Right atrium auricular region (tissue), 2 donors: ENCODE measurements at regions not wholly inside any gene's neighbourhood (a gene's known extent, or its start where the extent isn't known, plus 50 kb on each side); places are given as distances from the start of the nearest gene placed in this dataset.

Experiments
- DNase-seq: peaks from one replicate; pipeline ENCODE4 v3.0.0-alpha.2; 2019; ENCODE audit warnings: low spot score
- H3K27ac ChIP-seq, 2 donors: fragments of 200-600 bp; sonication (generic); 1 replicate in 1 of 2; 2 replicates in 1 of 2; pipeline ENCODE4 v1.5.1; 2016 to 2019
- H3K27me3 ChIP-seq, 2 donors: fragments of 200-600 bp; sonication (generic); one replicate each; pipeline versions ENCODE4 v1.5.1 to v1.6.0; 2017 to 2019
- H3K36me3 ChIP-seq: fragments of 200-600 bp; sonication (generic); one replicate; pipeline ENCODE4 v1.5.1; 2016
- H3K4me1 ChIP-seq, 2 donors: fragments of 200-600 bp; sonication (generic); one replicate each; pipeline versions ENCODE4 v1.5.1 to v1.6.0; 2017 to 2019
- H3K4me3 ChIP-seq, 2 donors: fragments of 200-600 bp; sonication (generic); 1 replicate in 1 of 2; 2 replicates in 1 of 2; pipeline ENCODE4 v1.5.1; 2017 to 2019; ENCODE audit warnings: mild to moderate bottlenecking in 1 of 2, moderate library complexity in 1 of 2
- H3K9me3 ChIP-seq, 2 donors: fragments of 200-600 bp; sonication (generic); one replicate each; pipeline ENCODE4 v1.5.1; 2019
- TF ChIP-seq, protein P1 (sequence below), 2 donors: fragments of 200-600 bp; sonication (generic); IDR thresholded peaks; one replicate each; pipeline ENCODE4 v1.5.1; 2019; ENCODE audit warnings: antibody characterized with exemption in 2 of 2

DNA sequence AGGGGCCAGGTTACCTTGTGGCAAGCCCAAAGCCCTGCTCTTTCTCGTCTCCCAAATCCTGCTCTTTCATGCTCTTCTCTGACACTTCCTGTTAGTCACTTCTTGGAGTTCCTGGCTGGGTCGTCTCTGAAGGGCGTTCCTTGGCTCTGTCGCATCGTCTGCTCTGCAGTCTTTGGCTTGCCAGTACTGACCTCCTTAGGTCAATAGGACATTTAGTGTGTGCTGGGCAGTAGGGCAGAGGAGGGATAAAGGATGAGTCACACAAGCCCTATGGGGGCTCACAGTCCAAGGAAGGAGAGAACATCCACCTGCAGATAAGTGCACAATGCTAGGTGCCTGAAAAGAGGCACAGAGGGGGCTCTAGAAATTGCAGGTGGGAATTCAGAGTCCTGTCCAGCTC lies 87.5 kb downstream of the FAM43A start:
- peaks cover 0 to 23% of the 10 kb centered on the region in 2 donors for H3K4me1 ChIP-seq
- no peaks in the 10 kb centered on the region for H3K27me3 ChIP-seq
- no peaks in the 10 kb centered on the region for H3K9me3 ChIP-seq
- H3K27ac ChIP-seq, result no peak overlapping the region
- H3K36me3 ChIP-seq, result no peaks in the 10 kb centered on the region
- H3K4me3 ChIP-seq, result no peak overlapping the region
- TF ChIP-seq, protein P1, sequence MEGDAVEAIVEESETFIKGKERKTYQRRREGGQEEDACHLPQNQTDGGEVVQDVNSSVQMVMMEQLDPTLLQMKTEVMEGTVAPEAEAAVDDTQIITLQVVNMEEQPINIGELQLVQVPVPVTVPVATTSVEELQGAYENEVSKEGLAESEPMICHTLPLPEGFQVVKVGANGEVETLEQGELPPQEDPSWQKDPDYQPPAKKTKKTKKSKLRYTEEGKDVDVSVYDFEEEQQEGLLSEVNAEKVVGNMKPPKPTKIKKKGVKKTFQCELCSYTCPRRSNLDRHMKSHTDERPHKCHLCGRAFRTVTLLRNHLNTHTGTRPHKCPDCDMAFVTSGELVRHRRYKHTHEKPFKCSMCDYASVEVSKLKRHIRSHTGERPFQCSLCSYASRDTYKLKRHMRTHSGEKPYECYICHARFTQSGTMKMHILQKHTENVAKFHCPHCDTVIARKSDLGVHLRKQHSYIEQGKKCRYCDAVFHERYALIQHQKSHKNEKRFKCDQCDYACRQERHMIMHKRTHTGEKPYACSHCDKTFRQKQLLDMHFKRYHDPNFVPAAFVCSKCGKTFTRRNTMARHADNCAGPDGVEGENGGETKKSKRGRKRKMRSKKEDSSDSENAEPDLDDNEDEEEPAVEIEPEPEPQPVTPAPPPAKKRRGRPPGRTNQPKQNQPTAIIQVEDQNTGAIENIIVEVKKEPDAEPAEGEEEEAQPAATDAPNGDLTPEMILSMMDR (IDR thresholded peaks at IDR 0.05), result no peak
- DNase-seq, result peak; percentile 82

DNA sequence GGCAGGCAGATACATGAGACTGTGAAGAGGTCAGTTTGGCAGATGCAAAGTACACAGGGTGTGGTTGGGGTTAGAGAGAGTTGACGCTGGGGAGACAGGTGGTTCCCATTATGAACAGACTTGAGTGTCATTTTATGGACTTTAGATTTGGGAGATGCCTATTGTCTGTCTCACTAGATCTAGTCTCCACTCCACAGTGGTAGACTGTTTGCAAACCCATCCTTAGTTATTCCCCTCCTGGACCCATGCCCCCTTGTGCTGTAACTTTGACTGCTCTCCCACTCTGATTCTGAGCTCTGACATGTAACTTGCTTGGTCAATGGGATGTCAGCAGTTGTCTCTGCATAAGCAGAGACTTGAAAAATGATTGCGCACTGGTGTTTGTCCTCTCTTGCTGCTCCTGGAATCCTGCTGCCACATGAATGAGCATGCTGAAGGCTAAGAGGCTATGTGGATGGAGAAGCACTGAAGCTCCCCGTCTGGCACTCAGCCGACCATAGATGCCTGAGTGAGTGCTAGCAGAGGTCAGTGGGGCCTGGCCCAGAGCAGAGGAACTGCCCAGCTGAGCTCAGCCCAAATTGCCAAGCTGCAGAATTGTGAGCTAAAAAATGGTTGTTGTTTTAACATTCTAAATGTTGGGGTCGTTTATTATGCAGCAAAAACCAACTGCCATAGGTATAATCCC lies 88.2 kb downstream of the FAM43A start:
- H3K4me3 ChIP-seq, result no peak overlapping the region
- H3K36me3 ChIP-seq, result no peaks in the 10 kb centered on the region
- no peaks in the 10 kb centered on the region for H3K27me3 ChIP-seq
- H3K4me1 ChIP-seq, result peaks cover 0 to 18% of the 10 kb centered on the region in 2 donors
- DNase-seq, result peak; percentile 50
- H3K27ac ChIP-seq, result no peak overlapping the region
- no peaks in the 10 kb centered on the region for H3K9me3 ChIP-seq
- TF ChIP-seq, protein P1 (IDR thresholded peaks at IDR 0.05), result no peak

DNA sequence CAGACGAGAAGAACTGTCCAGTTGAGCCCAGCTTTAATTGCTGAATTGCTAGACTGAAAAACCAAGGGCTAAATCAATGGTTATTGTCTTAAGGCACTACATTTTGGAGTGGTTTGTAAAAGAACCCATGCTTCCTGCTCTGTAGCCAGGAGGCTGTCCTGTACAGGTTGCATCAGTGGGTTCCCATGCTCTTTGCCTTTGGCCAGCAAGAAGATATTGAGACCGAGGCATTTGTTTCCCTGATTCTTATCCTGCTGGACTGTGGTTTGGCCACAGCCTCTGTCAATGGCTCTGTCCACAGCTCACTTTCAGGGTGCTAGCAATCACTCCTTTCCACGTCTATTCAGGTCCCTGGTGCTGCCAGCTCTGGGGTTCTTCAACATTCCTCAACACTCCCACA lies 89.6 kb downstream of the FAM43A start:
- Histone ChIP-seq H3K4me1 (peaks cover 0 to 22% of the 10 kb centered on the region in 2 donors), H3K27ac (no peak overlapping the region), H3K36me3 (no peaks in the 10 kb centered on the region), H3K27me3 (no peaks in the 10 kb centered on the region), H3K9me3 (no peaks in the 10 kb centered on the region), H3K4me3 (no peak overlapping the region)
- peak; percentile 48 for DNase-seq
- TF ChIP-seq, protein P1 (IDR thresholded peaks at IDR 0.05), result no peak

DNA sequence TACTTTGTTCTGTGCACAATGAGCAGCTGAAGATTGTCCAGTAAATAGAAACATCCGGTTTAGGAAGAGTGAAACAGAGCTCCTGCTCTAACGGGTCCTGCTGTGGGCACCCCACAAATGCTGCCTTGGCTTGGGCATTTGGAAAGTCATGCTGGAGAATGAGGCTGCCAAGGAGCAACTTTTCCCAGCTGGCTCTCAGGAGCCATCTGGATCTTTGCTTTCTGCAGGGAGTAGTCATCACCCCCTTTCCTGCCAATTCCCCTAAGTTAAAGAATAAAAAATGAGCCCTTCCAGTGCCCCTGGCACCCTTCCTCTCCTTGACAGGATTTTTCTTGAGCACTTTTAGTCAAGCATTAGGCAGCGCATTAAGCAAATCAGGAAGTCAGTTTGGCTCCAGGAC lies 90.0 kb downstream of the FAM43A start:
- peaks cover 0 to 22% of the 10 kb centered on the region in 2 donors for H3K4me1 ChIP-seq
- TF ChIP-seq, protein P1 (IDR thresholded peaks at IDR 0.05), result no peak
- peak; percentile 44 for DNase-seq
- H3K9me3 ChIP-seq, result no peaks in the 10 kb centered on the region
- H3K27me3 ChIP-seq, result no peaks in the 10 kb centered on the region
- H3K27ac ChIP-seq, result no peak overlapping the region
- no peaks in the 10 kb centered on the region for H3K36me3 ChIP-seq
- H3K4me3 ChIP-seq, result no peak overlapping the region

DNA sequence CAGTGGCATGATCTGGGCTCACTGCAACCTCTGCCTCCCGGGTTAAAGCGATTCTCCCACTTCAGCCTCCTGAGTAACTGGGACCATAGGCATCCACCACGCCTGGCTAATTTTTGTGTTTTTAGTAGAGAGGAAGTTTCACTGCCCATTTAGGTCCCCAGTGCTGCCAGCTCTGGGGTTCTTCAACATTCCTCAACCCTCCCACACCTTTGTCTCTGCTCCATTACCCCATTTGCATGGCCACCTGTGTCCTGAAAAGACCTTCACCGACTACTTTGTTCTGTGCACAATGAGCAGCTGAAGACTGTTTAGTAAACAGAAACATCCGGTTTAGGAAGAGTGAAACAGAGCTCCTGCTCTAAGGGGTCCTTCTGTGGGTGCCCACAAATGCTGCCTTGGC lies 92.0 kb downstream of the FAM43A start:
- Histone ChIP-seq H3K36me3 (no peaks in the 10 kb centered on the region), H3K9me3 (no peaks in the 10 kb centered on the region), H3K4me3 (no peak overlapping the region), H3K4me1 (peaks cover 0 to 21% of the 10 kb centered on the region in 2 donors), H3K27me3 (no peaks in the 10 kb centered on the region), H3K27ac (no peak overlapping the region)
- TF ChIP-seq, protein P1 (IDR thresholded peaks at IDR 0.05), result no peak
- DNase-seq, result peak; percentile 16

DNA sequence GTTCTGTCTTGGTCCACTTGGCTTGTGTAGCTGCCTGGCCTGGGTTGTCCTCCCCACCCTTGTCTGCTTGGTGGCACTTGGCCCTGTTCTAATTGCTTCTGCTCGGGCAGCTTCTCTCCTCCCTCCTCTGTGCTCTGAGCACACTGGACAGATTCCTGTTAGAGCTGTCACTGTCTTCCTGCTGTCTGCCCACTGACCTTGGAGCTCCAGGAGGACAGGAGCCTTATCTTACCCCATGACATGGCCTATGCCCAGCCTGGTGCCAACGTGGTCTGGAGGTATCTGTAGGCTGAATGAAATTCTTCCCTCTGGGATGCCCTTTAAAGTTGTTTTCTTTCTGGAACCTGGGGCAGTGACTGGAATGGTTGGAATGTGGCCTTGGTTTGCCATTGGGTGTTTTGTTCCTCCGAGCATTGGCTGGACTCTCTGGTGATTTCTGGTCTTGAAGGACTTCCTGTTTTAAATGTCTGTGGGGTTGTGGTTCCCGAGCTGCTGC lies 94.1 kb downstream of the FAM43A start:
- Histone ChIP-seq H3K9me3 (no peaks in the 10 kb centered on the region), H3K4me1 (peaks cover 0 to 19% of the 10 kb centered on the region in 2 donors), H3K4me3 (no peak overlapping the region), H3K27ac (peak overlapping the region in 1 of 2 donors; percentile 50), H3K27me3 (no peaks in the 10 kb centered on the region), H3K36me3 (no peaks in the 10 kb centered on the region)
- peak; percentile 57 for DNase-seq
- TF ChIP-seq, protein P1 (IDR thresholded peaks at IDR 0.05), result no peak
